ENCODE measurements at regions not wholly inside any gene's neighbourhood (a gene's known extent, or its start where the extent isn't known, plus 50 kb on each side); places are given as distances from the start of the nearest gene placed in this dataset.
A peak's percentile ranks its signal among the peaks of the same experiment; 100 is the strongest.

DNA sequence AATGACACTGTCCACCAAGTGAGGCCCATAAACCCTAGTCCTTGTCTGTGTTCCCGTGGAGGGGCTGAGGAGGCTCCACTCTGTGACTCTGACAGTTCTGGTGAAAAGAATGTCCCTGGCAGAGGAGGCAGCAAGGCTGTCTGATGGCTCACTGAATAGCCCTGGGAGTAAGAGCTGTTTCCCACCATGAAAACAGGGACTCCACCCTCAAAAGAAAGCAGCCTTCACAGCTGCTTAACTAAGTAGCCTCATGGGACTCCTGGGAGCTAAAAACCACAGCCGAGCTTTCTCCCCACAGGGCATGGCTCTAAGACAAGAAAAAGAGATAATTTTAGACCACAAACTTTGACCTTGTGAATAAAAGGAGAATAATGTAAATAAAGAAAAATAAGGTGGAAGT lies 135.1 kb upstream of the FRY start (continued):
- TF ChIP-seq, protein P1, sequence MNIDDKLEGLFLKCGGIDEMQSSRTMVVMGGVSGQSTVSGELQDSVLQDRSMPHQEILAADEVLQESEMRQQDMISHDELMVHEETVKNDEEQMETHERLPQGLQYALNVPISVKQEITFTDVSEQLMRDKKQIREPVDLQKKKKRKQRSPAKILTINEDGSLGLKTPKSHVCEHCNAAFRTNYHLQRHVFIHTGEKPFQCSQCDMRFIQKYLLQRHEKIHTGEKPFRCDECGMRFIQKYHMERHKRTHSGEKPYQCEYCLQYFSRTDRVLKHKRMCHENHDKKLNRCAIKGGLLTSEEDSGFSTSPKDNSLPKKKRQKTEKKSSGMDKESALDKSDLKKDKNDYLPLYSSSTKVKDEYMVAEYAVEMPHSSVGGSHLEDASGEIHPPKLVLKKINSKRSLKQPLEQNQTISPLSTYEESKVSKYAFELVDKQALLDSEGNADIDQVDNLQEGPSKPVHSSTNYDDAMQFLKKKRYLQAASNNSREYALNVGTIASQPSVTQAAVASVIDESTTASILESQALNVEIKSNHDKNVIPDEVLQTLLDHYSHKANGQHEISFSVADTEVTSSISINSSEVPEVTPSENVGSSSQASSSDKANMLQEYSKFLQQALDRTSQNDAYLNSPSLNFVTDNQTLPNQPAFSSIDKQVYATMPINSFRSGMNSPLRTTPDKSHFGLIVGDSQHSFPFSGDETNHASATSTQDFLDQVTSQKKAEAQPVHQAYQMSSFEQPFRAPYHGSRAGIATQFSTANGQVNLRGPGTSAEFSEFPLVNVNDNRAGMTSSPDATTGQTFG (tag by site-specific recombination; IDR thresholded peaks at IDR 0.05; ENCODE audit: borderline replicate concordance), result no peak
- TF ChIP-seq ZNF521 (tag by site-specific recombination; IDR thresholded peaks at IDR 0.05) (no peak), KLF1 (tag by site-specific recombination; IDR thresholded peaks at IDR 0.05) (peak; percentile 47; the same call in 1 of the 2 replicates), OVOL3 (tag by site-specific recombination; IDR thresholded peaks at IDR 0.05) (no peak), ZBTB49 (tag by site-specific recombination; IDR thresholded peaks at IDR 0.05; ENCODE audit: low read depth) (no peak), IKZF3 (tag by site-specific recombination; IDR thresholded peaks at IDR 0.05) (no peak), BCL11A (tag by site-specific recombination; IDR thresholded peaks at IDR 0.05; ENCODE audit: low read depth) (no peak), CTCF (tag by site-specific recombination; IDR thresholded peaks at IDR 0.05) (no peak)

- Histone ChIP-seq H3K4me1 (ENCODE audit: control insufficient read depth, insufficient read depth, low read length) (peaks cover 12% of the 10 kb centered on the region), H3K9me3 (ENCODE audit: control insufficient read depth, insufficient read depth, low read depth, low read length) (no peaks in the 10 kb centered on the region), H3K36me3 (ENCODE audit: control insufficient read depth in 2 of 2, insufficient read depth in 1 of 2, low read length in 2 of 2) (no peaks in the 10 kb centered on the region), H3K27ac (ENCODE audit: extremely low read depth, low read depth, low read length) (no peak overlapping the region), H3K4me3 (ENCODE audit: low read depth, low read length) (no peak overlapping the region)
- TF ChIP-seq ZNF571 (tag by site-specific recombination; IDR thresholded peaks at IDR 0.05), result no peak
- no peak for TF ChIP-seq ZNF548 (tag by site-specific recombination; IDR thresholded peaks at IDR 0.05)
- no peak for TF ChIP-seq ZNF133 (tag by site-specific recombination; IDR thresholded peaks at IDR 0.05)
- ChIA-PET POLR2A (no interaction called here), CTCF (interaction anchor here (0.7 to 3.1 kb wide), 2 partner anchors 11 to 108 kb away, joined by 3 to 18 read pairs; no protein-coding TSS in a partner anchor)
Observed at GRCh38 chr13:31898378-31899071, 133.0 kb upstream of the FRY start.

DNA sequence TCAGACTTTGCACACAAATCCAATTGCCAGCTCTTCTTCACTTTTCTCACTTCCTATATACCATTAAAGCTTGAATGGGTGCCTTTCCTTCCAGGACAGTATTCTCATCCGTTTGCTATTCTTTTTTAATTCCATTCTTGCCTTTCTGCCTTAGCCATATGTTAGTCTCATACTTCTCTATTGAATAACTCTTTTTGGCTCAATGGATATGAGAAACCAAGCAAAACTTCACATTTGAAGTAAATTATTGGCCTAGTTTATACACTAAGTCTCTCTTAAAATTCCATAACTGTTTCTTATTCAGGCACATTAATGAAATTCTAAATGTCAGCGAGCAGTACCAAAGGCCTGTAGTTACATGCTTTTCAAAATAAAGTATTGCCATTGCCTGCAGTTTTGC lies 129.6 kb upstream of the FRY start:
- Histone ChIP-seq H3K9me3 (ENCODE audit: control insufficient read depth, insufficient read depth, low read depth, low read length) (no peaks in the 10 kb centered on the region), H3K4me1 (ENCODE audit: control insufficient read depth, insufficient read depth, low read length) (no peaks in the 10 kb centered on the region)

More for the DNA sequence above, 129.6 kb upstream of the FRY start:
- TF ChIP-seq, protein P2, sequence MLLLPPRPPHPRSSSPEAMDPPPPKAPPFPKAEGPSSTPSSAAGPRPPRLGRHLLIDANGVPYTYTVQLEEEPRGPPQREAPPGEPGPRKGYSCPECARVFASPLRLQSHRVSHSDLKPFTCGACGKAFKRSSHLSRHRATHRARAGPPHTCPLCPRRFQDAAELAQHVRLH (tag by site-specific recombination; IDR thresholded peaks at IDR 0.05), result no peak
- TF ChIP-seq ZNF175 (tag by site-specific recombination; IDR thresholded peaks at IDR 0.05), result no peak
- TF ChIP-seq, protein P3, sequence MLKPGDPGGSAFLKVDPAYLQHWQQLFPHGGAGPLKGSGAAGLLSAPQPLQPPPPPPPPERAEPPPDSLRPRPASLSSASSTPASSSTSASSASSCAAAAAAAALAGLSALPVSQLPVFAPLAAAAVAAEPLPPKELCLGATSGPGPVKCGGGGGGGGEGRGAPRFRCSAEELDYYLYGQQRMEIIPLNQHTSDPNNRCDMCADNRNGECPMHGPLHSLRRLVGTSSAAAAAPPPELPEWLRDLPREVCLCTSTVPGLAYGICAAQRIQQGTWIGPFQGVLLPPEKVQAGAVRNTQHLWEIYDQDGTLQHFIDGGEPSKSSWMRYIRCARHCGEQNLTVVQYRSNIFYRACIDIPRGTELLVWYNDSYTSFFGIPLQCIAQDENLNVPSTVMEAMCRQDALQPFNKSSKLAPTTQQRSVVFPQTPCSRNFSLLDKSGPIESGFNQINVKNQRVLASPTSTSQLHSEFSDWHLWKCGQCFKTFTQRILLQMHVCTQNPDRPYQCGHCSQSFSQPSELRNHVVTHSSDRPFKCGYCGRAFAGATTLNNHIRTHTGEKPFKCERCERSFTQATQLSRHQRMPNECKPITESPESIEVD (tag by site-specific recombination; IDR thresholded peaks at IDR 0.05), result no peak
- no peak for TF ChIP-seq HOXD13 (CRISPR knock-in tag; IDR thresholded peaks at IDR 0.05; ENCODE audit: borderline replicate concordance)
- TF ChIP-seq BCL11A (tag by site-specific recombination; IDR thresholded peaks at IDR 0.05; ENCODE audit: low read depth), result no peak
- TF ChIP-seq ZNF433 (tag by site-specific recombination; IDR thresholded peaks at IDR 0.05; ENCODE audit: low read depth), result no peak
- TF ChIP-seq SCRT1 (tag by site-specific recombination; IDR thresholded peaks at IDR 0.05; ENCODE audit: borderline replicate concordance), result no peak
- TF ChIP-seq, protein P4, sequence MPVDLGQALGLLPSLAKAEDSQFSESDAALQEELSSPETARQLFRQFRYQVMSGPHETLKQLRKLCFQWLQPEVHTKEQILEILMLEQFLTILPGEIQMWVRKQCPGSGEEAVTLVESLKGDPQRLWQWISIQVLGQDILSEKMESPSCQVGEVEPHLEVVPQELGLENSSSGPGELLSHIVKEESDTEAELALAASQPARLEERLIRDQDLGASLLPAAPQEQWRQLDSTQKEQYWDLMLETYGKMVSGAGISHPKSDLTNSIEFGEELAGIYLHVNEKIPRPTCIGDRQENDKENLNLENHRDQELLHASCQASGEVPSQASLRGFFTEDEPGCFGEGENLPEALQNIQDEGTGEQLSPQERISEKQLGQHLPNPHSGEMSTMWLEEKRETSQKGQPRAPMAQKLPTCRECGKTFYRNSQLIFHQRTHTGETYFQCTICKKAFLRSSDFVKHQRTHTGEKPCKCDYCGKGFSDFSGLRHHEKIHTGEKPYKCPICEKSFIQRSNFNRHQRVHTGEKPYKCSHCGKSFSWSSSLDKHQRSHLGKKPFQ (tag by site-specific recombination; IDR thresholded peaks at IDR 0.05), result no peak
- no peak for TF ChIP-seq GFI1B (tag by site-specific recombination; IDR thresholded peaks at IDR 0.05)
- no peak for TF ChIP-seq ZBTB1 (tag by site-specific recombination; IDR thresholded peaks at IDR 0.05)
- TF ChIP-seq ZNF776 (tag by site-specific recombination; IDR thresholded peaks at IDR 0.05; ENCODE audit: borderline replicate concordance), result no peak
- no peak for TF ChIP-seq ZNF544 (tag by site-specific recombination; IDR thresholded peaks at IDR 0.05)
- POLR2A ChIA-PET, result no interaction called here
- CTCF ChIA-PET, result no interaction called here
- no peak overlapping the region for H3K27ac ChIP-seq (ENCODE audit: extremely low read depth, low read depth, low read length)
- H3K4me3 ChIP-seq (ENCODE audit: low read depth, low read length), result no peak overlapping the region
- H3K36me3 ChIP-seq (ENCODE audit: control insufficient read depth in 2 of 2, insufficient read depth in 1 of 2, low read length in 2 of 2), result no peaks in the 10 kb centered on the region
